IMR-90 (cell line): ENCODE measurements at regions not wholly inside any gene's neighbourhood (a gene's known extent, or its start where the extent isn't known, plus 50 kb on each side); places are given as distances from the start of the nearest gene placed in this dataset.

Experiments
- ATAC-seq: fragments of 200-7000 bp; cut with Tn5 transposase; 2 replicates; pipeline ENCODE4 v1.9.1; 2020; ENCODE audit warnings: low read depth, mild to moderate bottlenecking, moderate library complexity
- BruUV-seq: library from RNA; stranded (reverse); fragments of 400-500 nt; replicated peaks from 2 replicates; lab custom pipeline; 2021; lab: Mats Ljungman, UMichigan
- CTCF ChIA-PET: fragments of 300-600 bp; formaldehyde crosslinking; extraction: SDS; loops from one replicate; lab custom pipeline; 2021; ENCODE audit warnings: antibody characterized with exemption; lab: Yijun Ruan, JAX
- POLR2A ChIA-PET: fragments of 300-600 bp; sonication (Branson Sonifier 250); formaldehyde crosslinking; loops from one replicate; lab custom pipeline; 2022; ENCODE audit warnings: antibody characterized with exemption; ENCODE audit not compliant: unreplicated experiment; lab: Charles Lee
- DNase-seq: peaks from one replicate; pipeline ENCODE4 v3.0.0; 2013
- H2AFZ ChIP-seq: replicated peaks from 2 replicates; pipeline ENCODE3; 2013; ENCODE audit warnings: low read length, mild to moderate bottlenecking; ENCODE audit not compliant: poor library complexity
- H2AK5ac ChIP-seq: 2 replicates; pipeline ENCODE4 v1.6.1; 2013; ENCODE audit warnings: low read depth, low read length, inconsistent platforms
- H2AK9ac ChIP-seq: replicated peaks from 2 replicates; pipeline ENCODE3; 2013; ENCODE audit warnings: mild to moderate bottlenecking, low read depth, low read length, moderate library complexity; ENCODE audit not compliant: poor library complexity
- H2BK120ac ChIP-seq: 2 replicates; pipeline ENCODE4 v1.6.1; 2013; ENCODE audit warnings: low read depth, low read length, inconsistent platforms
- H2BK15ac ChIP-seq: 3 replicates; pipeline ENCODE4 v1.6.1; 2013; ENCODE audit warnings: low read depth, low read length, inconsistent platforms
- H2BK20ac ChIP-seq: 2 replicates; pipeline ENCODE4 v1.6.1; 2013; ENCODE audit warnings: low read depth, mild to moderate bottlenecking, inconsistent platforms, low read length, moderate library complexity
- H2BK5ac ChIP-seq: 2 replicates; pipeline ENCODE4 v1.6.1; 2013; ENCODE audit warnings: mild to moderate bottlenecking, low read depth, low read length, inconsistent platforms; ENCODE audit not compliant: poor library complexity, severe bottlenecking
- H3K14ac ChIP-seq: replicated peaks from 2 replicates; pipeline ENCODE4 v1.6.1; 2013; ENCODE audit warnings: low read depth, low read length, inconsistent platforms
- H3K18ac ChIP-seq: 2 replicates; pipeline ENCODE4 v1.6.1; 2013; ENCODE audit warnings: low read depth, low read length, control low read depth
- H3K23ac ChIP-seq: 2 replicates; pipeline ENCODE4 v1.6.1; 2013; ENCODE audit warnings: low read depth, low read length, inconsistent platforms
- H3K27ac ChIP-seq: 2 replicates; pipeline ENCODE4 v1.5.1; 2013; ENCODE audit warnings: mild to moderate bottlenecking, control low read depth, low read length; ENCODE audit not compliant: insufficient read depth
- H3K27me3 ChIP-seq: 2 replicates; pipeline ENCODE4 v1.6.1; 2013; ENCODE audit warnings: low read length; ENCODE audit not compliant: control insufficient read depth, insufficient read depth
- H3K36me3 ChIP-seq: 2 replicates; pipeline ENCODE4 v1.6.1; 2013; ENCODE audit warnings: low read length, mixed read lengths; ENCODE audit not compliant: control insufficient read depth, insufficient read depth
- H3K4ac ChIP-seq: 2 replicates; pipeline ENCODE4 v1.6.1; 2013; ENCODE audit warnings: low read depth, low read length, inconsistent platforms
- H3K4me1 ChIP-seq: 2 replicates; pipeline ENCODE4 v1.6.1; 2013; ENCODE audit warnings: low read length, mixed read lengths; ENCODE audit not compliant: control insufficient read depth, insufficient read depth
- H3K4me2 ChIP-seq: 2 replicates; pipeline ENCODE4 v1.6.1; 2013; ENCODE audit warnings: low read depth, mild to moderate bottlenecking, control low read depth, low read length, moderate library complexity
- H3K4me3 ChIP-seq: 2 replicates; pipeline ENCODE4 v1.5.1; 2013; ENCODE audit warnings: low read depth, mild to moderate bottlenecking, control low read depth, low read length, moderate library complexity; ENCODE audit not compliant: insufficient read depth
- H3K56ac ChIP-seq: 2 replicates; pipeline ENCODE4 v1.6.1; 2013; ENCODE audit warnings: low read length, inconsistent platforms; ENCODE audit not compliant: insufficient read depth; ENCODE audit errors: extremely low read depth
- H3K79me1 ChIP-seq, 2 experiments: 2 replicates each; pipeline ENCODE4 v1.6.1; 2013; ENCODE audit warnings: low read length in 2 of 2, inconsistent platforms in 1 of 2, low read depth in 1 of 2
- H3K9ac ChIP-seq: 2 replicates; pipeline ENCODE4 v1.6.1; 2013; ENCODE audit warnings: low read depth, low read length, control low read depth
- H3K9me1 ChIP-seq: 2 replicates; pipeline ENCODE4 v1.6.1; 2013; ENCODE audit warnings: low read length, inconsistent platforms; ENCODE audit not compliant: insufficient read depth
- H3K9me3 ChIP-seq: 2 replicates; pipeline ENCODE4 v1.6.1; 2013; ENCODE audit warnings: low read length; ENCODE audit not compliant: control insufficient read depth, insufficient read depth
- H4K20me1 ChIP-seq: 2 replicates; pipeline ENCODE4 v1.6.1; 2013; ENCODE audit warnings: low read length, inconsistent platforms; ENCODE audit not compliant: insufficient read depth
- H4K5ac ChIP-seq: 2 replicates; pipeline ENCODE4 v1.6.1; 2013; ENCODE audit warnings: mild to moderate bottlenecking, low read depth, low read length, control low read depth
- H4K8ac ChIP-seq, 2 experiments: 2 replicates each; pipeline ENCODE4 v1.6.1; 2013; ENCODE audit warnings: low read depth in 2 of 2, low read length in 2 of 2, control low read depth in 1 of 2, inconsistent platforms in 1 of 2
- H4K91ac ChIP-seq: 2 replicates; pipeline ENCODE4 v1.6.1; 2013; ENCODE audit warnings: low read depth, low read length, inconsistent platforms; ENCODE audit not compliant: insufficient read depth
- FOS ChIP-seq: fragments of 150-350 bp; IDR thresholded peaks from 2 replicates; pipeline ENCODE4 v1.6.1; 2016; ENCODE audit warnings: low read depth, low read length
- MAZ ChIP-seq: IDR thresholded peaks from 2 replicates; pipeline ENCODE4 v1.6.1; 2012; ENCODE audit warnings: low read depth, mild to moderate bottlenecking, low read length, improper control_type of control experiment, moderate library complexity, borderline replicate concordance
- RCOR1 ChIP-seq: IDR thresholded peaks from 2 replicates; pipeline ENCODE4 v1.6.1; 2012; ENCODE audit warnings: mild to moderate bottlenecking, low read length, improper control_type of control experiment; ENCODE audit not compliant: insufficient replicate concordance
- dilution Hi-C: fragments of 300-500 bp; cut with HindIII; formaldehyde crosslinking; loops from one replicate; pipeline ENCODE4 v1.14.3; 2018; ENCODE audit warnings: low sequenced_read_pairs; ENCODE audit not compliant: unreplicated experiment
- in situ Hi-C: fragments of 300-500 bp; cut with MboI; formaldehyde crosslinking; loops from 3 replicates; pipeline ENCODE4 v1.14.3; 2019; ENCODE audit warnings: low sequenced_read_pairs, inconsistent platforms, mixed read lengths
- intact Hi-C: fragments of 100-400 bp; cut with micrococcal nuclease; formaldehyde crosslinking; loops from 2 replicates; pipeline ENCODE4 v1.10.0; 2022

- Histone ChIP-seq H3K14ac (no peak overlapping the region), H3K27ac (no peak overlapping the region), H2AFZ (no peak overlapping the region), H2BK15ac (no peak overlapping the region), H3K4me1 (peaks cover 17% of the 10 kb centered on the region), H2AK9ac (no peak overlapping the region), H2BK20ac (no peak overlapping the region), H2BK120ac (peak overlapping the region; percentile 97; the same call in 1 of the 2 replicates), H2AK5ac (no peak overlapping the region), H3K4me2 (no peak overlapping the region; the same call in 1 of the 2 replicates), H3K4me3 (no peak overlapping the region), H4K91ac (peak overlapping the region; percentile 72; the same call in 1 of the 2 replicates), H3K23ac (no peak overlapping the region), H2BK5ac (peak overlapping the region; percentile 98), H3K56ac (no peak overlapping the region), H3K9me1 (0 out of 2 replicates have a peak, but pooled peaks cover 2% of the 10 kb centered on the region), H3K79me1 (no peaks in the 10 kb centered on the region), H3K9ac (no peak overlapping the region), H3K4ac (no peak overlapping the region; the same call in 1 of the 2 replicates), H3K9me3 (peaks cover under 1% of the 10 kb centered on the region; the same call in 1 of the 2 replicates), H4K8ac (peak overlapping the region in 1 of 2 experiments; percentile 75; a peak in 1 of 4 replicates), H3K27me3 (no peaks in the 10 kb centered on the region), H3K36me3 (no peaks in the 10 kb centered on the region), H3K18ac (no peak overlapping the region; the same call in 1 of the 2 replicates), H4K5ac (no peak overlapping the region), H4K20me1 (no peaks in the 10 kb centered on the region)
- DNase-seq = peak; percentile 84
- ChIA-PET POLR2A (no interaction called here), CTCF (interaction anchor here (0.7 to 0.9 kb wide), 2 partner anchors 31 to 97 kb away, joined by 3 read pairs; no protein-coding TSS in a partner anchor)
- in situ Hi-C loops = no loop called here
- dilution Hi-C loops = no loop called here
- no peak for TF ChIP-seq MAZ
- peak; percentile 50; the same call in 1 of the 2 replicates for TF ChIP-seq FOS
- no peak for TF ChIP-seq RCOR1
- intact Hi-C loops = no loop called here
- BruUV-seq = no TSS peak
- peak; percentile 82 for ATAC-seq
These were observed 97.9 kb downstream of the YIPF5 start for GRCh38 chr5:144072518-144072927.
